AG10803 (cell line): ENCODE measurements at regions not wholly inside any gene's neighbourhood (a gene's known extent, or its start where the extent isn't known, plus 50 kb on each side); places are given as distances from the start of the nearest gene placed in this dataset.

ENCODE experiments used
- DNase-seq: peaks from one replicate; pipeline ENCODE4 v3.0.0; 2010; ENCODE audit warnings: low read depth
- H3K4me3 ChIP-seq: 2 replicates; pipeline ENCODE4 v1.5.1; 2011; ENCODE audit warnings: mild to moderate bottlenecking, low read length, control low read depth
- TF ChIP-seq, protein P1 (sequence below): conservative IDR thresholded peaks from 2 replicates; pipeline ENCODE4 v1.5.1; 2011; ENCODE audit warnings: mild to moderate bottlenecking, low read length, control low read depth, inconsistent platforms

GRCh38 chr13:79884890-79885289 lies 403.9 kb downstream of the NDFIP2 start:
- H3K4me3 ChIP-seq: no peak overlapping the region
- no peak for DNase-seq
- TF ChIP-seq, protein P1, sequence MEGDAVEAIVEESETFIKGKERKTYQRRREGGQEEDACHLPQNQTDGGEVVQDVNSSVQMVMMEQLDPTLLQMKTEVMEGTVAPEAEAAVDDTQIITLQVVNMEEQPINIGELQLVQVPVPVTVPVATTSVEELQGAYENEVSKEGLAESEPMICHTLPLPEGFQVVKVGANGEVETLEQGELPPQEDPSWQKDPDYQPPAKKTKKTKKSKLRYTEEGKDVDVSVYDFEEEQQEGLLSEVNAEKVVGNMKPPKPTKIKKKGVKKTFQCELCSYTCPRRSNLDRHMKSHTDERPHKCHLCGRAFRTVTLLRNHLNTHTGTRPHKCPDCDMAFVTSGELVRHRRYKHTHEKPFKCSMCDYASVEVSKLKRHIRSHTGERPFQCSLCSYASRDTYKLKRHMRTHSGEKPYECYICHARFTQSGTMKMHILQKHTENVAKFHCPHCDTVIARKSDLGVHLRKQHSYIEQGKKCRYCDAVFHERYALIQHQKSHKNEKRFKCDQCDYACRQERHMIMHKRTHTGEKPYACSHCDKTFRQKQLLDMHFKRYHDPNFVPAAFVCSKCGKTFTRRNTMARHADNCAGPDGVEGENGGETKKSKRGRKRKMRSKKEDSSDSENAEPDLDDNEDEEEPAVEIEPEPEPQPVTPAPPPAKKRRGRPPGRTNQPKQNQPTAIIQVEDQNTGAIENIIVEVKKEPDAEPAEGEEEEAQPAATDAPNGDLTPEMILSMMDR: no peak

DNA sequence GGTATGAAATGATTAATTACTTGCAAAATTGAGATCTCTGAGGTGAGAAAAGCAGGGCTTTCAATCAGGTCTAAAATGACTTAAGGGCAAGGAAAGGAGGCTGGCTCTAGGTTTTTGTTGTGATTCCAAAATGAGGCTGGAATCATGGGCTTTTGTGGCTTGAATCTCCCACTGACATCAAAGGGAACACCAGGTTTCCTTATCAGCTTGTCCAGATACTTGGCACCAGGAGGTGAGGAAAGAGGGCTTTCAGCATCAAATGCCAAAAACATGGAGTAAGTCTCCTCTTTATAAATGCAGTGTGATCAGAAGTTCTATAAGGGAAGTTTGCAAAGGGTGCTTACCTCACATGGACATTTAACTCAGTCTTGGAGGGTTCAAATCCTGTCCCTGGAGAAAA lies 402.3 kb downstream of the NDFIP2 start:
- H3K4me3 ChIP-seq: no peak overlapping the region
- no peak for DNase-seq
- TF ChIP-seq, protein P1: no peak

DNA sequence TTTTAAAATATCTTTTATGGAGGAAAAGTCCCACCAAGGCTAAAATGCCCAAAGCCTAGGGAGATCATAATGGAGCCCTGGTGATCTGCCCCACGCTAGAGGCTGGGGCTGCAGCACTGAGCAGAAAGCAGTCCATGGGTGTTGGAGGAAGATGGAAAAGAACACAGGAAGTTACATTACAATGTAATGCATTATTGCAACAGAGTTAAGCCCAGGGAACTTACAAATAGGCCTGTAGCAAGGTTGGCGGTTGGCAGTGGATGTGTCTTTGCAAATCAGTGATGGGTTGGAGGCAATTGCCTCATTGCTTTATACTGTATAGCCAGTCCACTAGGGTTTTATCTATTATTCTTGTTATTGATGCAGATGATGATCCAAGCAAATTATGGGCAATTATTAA lies 399.9 kb downstream of the NDFIP2 start:
- TF ChIP-seq, protein P1: no peak
- DNase-seq: no peak
- no peak overlapping the region for H3K4me3 ChIP-seq

GRCh38 chr13:79874396-79875360 lies 393.7 kb downstream of the NDFIP2 start:
- TF ChIP-seq, protein P1: no peak
- H3K4me3 ChIP-seq: no peak overlapping the region
- peak; percentile 11 for DNase-seq

- TF ChIP-seq, protein P1: no peak
- H3K4me3 ChIP-seq: no peak overlapping the region
- DNase-seq: no peak
These were observed 390.6 kb downstream of the NDFIP2 start for GRCh38 chr13:79871594-79871993.

GRCh38 chr13:79870766-79871165 lies 389.8 kb downstream of the NDFIP2 start:
- TF ChIP-seq, protein P1: no peak
- peak; percentile 9 for DNase-seq
- H3K4me3 ChIP-seq: no peak overlapping the region

DNA sequence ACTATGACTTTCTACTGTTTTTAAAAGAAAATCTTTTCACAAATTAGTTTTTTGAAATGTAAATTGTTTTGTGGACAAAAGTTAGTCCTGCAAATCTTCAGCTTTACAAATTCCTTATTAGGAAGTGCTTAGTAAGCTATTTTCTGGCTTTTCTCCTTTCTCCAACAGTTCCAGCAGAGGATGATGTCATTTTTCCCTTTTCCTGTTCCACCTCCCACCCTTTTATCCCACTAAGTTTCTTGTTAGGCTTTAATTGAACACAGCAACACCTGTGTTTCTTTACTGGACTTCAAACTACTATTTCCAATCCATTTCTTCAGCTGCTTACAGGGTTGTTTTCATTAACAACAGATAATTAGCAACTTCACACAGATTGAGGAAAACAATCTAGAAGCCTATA lies 389.2 kb downstream of the NDFIP2 start:
- no peak for DNase-seq
- TF ChIP-seq, protein P1: no peak
- no peak overlapping the region for H3K4me3 ChIP-seq
